Skeletal muscle cell (primary cell): ENCODE measurements at regions not wholly inside any gene's neighbourhood (a gene's known extent, or its start where the extent isn't known, plus 50 kb on each side); places are given as distances from the start of the nearest gene placed in this dataset.

Experiments
- DNase-seq: peaks from one replicate; pipeline ENCODE4 v3.0.0-alpha.2; 2010; ENCODE audit warnings: low read depth
- H3K4me3 ChIP-seq: 2 replicates; pipeline ENCODE4 v1.5.1; 2011; ENCODE audit warnings: low read depth, mild to moderate bottlenecking, control low read depth, low read length, moderate library complexity

DNA sequence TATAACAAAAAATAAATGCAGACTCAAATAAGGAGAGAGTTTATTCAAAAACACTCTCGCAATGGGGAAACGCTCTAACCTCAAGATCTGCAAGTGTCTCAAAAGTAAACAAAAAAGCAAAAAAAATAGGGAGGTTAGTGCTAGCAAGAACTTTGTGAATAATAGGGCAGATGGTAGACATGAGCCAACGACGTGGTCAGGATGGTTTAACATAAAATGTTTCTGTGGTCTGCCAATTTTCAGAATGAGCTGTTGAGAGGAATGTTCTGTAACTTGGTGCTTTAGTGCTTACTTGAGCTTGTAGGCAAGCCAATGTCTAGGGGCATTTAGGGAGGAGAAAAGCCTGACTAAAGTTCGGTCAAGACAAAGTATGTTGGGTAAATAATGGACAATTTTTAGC lies 1813.9 kb upstream of the CDH6 start:
- DNase-seq, result no peak

DNA sequence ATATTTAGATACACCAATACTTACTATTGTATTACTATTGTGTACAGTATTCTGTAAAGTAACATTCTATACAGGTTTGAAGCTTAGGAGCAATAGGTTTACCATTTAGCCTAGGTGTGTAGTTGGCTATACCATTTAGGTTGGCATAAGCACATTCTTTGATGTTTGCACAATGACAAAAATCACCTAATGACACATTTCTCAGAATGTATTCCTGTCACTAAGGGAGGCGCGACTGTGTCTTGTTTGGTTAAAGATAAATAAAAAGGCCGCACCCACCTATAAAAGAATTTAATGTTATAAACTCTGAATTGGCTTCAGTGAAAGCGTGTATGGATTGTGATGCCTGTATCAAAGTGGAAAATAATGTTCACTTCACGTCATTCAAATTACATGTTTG lies 1815.4 kb upstream of the CDH6 start:
- no peak for DNase-seq
- no peak overlapping the region for H3K4me3 ChIP-seq

More for the DNA sequence above, 1813.9 kb upstream of the CDH6 start:
- no peak overlapping the region for H3K4me3 ChIP-seq

DNA sequence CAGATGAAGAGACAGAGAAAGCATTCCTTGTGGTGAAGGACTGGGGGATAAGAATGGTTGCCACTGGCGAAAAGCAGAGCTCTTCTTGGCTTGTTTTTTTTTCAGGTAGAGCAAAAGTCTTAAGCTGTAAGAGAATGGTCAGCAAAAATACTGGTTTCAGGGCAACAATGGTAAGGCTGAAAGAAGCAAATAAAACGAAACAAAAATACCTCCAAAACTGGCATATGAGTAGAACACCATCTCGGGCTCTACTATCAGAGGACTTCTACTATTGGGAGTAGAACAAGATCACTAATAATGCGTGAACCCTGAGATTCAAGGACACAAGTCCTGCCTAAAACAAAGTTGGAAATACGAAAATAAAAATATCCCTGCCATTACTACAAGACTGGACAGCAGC lies 1823.2 kb upstream of the CDH6 start:
- H3K4me3 ChIP-seq, result no peak overlapping the region
- DNase-seq, result no peak

DNA sequence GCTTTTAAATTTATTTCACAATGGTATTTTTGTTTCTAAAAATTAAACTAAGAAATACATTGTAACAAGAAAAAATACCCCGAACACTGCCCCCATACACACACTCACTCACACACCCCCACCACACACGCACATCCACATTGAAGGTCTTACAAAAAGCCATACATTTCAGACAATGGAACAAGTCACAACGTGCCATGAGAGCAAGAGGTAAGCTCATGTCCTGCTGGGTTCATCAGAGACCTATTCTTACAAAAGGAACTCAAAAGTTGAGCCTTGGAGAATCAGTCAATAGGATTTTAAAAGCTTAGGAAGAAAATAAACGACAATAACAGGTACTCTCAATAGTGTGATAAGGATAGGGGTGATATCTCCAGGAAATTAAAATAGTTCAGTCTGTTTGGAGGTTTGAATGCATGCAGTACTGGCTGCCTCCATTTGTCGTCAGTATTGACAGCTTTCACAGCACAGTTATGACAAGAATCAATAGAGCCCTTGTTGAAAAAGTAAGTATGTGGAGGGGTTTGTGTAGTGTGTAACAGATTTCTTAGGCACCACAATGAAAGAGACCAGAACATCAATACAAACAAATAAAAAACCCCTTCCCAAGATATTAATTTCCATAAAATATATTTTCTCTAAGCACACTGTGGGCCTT lies 1826.2 kb upstream of the CDH6 start:
- no peak overlapping the region for H3K4me3 ChIP-seq
- DNase-seq, result no peak

DNA sequence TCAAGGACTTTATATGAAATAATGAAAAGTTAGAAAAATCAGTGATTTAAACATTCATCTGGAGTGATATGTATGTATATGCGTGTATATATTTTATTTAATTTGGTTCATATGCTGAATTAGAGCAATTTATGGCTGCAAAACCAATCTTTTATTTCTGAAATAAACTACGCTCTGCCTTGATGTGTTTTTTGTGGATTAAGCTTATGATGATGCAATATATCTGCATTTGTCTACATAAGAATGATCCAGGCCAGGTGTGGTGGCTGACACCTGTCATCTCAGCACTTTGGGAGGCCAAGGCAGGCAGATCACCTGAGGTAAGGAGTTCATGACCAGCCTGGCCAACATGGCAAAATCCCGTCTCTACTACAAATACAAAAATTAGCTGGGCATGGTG lies 1842.3 kb upstream of the CDH6 start:
- DNase-seq, result no peak
- no peak overlapping the region for H3K4me3 ChIP-seq

DNA sequence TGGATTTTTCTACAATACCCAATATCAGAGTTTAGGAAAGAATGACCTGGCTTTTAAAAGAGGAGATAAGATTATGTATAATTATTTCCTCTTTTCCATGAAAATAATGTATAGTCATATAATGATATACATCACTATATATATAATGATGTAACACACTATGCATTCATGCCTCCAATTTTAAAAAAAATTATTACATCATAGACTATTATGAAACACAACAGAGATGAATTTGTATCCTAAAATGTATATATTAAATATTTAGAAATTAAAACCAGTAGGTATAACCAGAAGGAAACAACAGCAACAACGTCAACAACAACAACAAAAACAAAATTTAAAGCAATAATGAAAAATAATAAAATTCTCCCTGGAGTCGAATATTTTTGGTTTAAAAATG lies 1856.5 kb upstream of the CDH6 start:
- DNase-seq, result no peak
- no peak overlapping the region for H3K4me3 ChIP-seq

DNA sequence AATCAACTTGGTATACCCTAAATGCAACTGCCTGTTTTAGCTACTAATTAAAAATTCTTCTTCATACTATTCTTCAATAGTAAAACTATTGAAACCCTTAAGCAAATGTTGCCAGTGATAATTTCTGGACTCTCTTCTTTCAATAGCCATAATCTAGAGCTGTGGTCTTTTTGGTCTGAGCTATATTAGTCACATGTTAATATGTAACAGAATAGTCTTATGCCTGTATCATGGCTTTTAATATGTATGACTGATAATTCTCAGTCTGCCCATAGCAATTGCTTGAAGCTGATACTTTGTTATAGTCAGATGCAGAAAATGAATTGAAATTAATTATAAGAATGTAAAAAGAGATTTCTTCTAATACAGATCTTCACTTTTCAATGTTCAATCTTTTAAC lies 1871.9 kb upstream of the CDH6 start:
- H3K4me3 ChIP-seq, result no peak overlapping the region
- no peak for DNase-seq

DNA sequence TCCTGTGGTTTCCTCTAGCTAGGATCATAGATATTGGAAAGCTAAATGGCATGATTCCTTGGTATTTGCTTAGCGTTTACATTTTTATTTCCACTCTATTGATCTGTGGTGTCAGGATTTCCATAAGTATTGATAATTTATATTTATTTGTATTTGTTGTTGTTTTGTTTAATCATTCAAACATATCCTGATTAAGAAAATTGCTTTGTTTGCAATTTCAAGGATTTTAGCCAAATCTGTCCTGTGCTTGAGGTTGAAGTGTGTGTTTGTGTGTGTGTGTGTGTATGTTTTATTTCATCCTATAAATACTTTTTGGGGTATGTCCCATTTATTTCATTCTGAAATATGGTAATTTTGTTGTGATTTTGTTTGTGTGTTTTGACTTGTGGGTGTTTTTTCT lies 1884.1 kb upstream of the CDH6 start:
- DNase-seq, result no peak
- H3K4me3 ChIP-seq, result no peak overlapping the region

DNA sequence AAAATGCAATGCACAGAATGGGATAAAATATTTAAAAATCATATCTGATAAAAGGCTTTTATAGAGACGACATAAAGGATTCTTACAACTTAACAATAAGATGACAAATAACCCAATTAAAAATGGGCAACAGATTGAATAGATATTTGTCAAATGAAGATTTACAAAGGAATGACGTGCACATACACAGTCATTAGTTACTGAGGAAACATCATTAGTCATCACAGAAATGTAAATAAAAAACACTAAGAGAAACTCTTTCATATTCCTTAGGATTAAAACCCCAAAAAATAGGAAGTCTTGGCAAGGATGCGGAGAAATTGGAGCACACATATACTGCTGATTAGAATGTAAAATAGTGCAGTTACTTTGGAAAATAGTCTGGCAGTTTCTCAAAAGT lies 1886.0 kb upstream of the CDH6 start:
- no peak overlapping the region for H3K4me3 ChIP-seq
- no peak for DNase-seq

DNA sequence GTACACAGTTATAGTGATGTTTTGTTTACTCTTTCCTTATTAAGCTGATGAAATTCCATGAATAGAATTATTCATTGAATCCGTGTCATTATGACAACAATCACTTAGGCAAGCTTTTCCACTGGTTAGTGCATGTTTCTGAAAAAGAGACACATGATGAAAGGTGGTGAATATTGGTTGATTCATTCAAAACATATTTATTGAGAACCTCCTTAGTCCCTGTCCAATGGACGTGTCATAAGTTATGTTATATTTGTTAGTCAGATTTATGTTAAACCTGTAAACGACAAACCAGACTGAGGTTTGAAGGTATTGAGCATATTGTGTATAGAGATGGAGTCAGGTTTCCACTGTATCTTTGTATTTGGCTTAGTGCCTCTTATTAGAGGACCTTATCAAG lies 1888.9 kb upstream of the CDH6 start:
- no peak for DNase-seq
- H3K4me3 ChIP-seq, result no peak overlapping the region

DNA sequence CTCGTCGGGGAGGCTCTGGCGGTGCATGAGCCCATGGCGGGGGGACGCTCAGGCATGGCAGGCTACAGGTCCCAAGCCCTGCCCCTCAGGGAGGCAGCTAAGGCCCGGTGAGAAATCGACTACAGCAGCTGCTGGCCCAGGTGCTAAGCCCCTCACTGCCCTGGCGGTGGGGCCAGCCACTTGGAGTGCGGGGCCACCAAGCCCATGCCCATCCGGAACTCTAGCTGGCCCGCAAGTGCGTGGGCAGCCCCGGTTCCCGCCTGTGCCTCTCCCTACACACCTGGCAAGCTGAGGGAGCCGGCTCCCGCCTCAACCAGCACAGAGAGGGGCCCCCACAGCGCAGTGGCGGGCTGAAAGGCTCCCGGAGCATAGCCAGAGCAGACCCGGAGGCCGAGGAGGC lies 1896.9 kb upstream of the CDH6 start:
- DNase-seq, result no peak
- H3K4me3 ChIP-seq, result no peak overlapping the region

DNA sequence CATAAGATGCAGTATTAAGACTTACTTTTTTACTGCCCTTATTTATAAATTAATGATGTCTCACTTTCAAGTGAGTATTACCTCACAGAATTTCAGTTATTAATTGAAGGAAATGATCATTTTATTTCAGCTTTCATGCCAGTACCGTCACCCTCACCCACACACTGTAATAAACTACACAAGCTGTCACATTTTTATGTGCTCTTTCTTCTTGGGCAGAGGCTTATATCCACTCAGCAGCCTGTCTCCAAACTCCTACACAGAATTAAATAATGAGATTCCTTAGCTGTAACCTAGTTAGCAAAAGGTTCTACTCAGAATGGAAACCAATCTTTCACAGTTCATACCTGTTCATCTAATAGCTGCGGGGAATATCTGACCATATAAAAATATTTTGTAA lies 1915.8 kb upstream of the CDH6 start:
- no peak for DNase-seq
- H3K4me3 ChIP-seq, result no peak overlapping the region

DNA sequence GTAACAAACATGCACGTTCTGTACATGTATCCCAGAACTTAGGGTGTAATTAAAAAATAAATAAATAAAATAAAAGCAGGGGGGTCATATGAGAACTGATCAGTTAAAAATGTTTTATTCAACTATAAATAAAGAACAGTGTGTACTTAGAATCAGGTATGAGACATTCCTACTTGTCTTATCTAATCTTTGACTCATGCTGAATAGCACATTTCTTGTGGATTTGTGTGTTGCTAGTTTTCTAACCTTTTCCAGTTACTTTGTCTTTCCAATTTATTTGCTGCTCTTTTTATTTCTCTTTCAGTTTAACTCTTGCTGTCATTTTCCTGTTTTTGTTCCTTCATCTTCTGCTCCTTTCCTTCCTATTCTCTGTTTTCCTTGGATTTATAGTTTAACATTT lies 1917.1 kb upstream of the CDH6 start:
- H3K4me3 ChIP-seq, result no peak overlapping the region
- no peak for DNase-seq

DNA sequence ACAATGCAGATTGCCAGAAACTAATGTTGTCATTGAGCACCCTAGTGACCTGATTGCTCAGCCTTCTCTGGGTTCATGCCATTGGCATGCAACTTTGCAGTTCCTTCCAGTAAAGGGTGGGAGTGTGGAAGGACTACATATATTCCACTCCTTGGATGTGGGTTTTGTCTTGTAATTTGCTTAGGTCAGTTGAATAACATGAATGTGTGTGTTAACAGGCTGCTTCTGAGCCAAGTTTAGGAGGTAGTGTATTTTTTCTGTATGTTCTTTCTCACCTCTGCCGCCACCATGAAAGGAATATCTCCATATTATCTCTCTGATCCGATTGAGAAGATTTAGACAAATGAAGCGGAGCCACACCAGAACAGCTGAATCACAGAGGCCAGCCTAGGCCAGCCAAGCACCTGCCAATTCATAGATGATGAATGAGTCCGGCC lies 1929.6 kb upstream of the CDH6 start:
- DNase-seq, result peak; percentile 9

DNA sequence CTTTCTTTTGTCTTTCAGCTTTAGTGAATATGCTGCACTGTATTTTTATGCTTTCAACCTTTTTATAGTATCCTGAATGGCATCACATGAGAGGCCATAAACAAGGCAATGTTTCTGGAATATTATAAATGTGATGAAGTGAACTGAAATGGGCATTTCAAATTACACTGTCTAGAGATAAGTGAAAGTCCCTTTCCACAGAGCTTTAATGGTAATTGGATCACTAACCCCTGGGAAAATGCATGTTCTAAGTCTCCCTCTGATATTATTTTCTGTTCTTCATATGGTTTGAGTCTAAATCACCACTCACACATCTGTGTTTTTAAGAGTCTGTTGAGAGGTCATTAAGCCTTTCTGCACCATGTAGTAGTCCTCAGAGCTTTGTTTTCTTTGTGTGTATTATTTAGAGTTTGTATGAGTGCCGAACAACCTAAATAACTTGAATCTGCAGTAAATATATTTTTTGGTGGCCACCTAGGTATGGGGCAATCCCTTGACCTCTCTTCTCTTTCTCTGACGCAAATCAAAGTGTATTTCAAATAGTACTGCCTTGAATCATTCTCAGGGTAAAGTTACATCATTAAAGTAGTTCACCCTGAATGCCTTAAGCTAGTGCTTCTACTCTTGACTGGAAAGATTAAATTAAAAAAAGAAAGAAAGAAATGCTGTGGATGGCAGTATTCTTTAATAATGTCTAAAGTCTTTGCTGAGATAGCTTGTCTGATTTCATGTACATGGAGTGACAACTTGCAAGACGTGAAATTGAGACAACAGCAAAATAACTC lies 1931.0 kb upstream of the CDH6 start:
- no peak overlapping the region for H3K4me3 ChIP-seq
- DNase-seq, result no peak

More for the DNA sequence above, 1929.6 kb upstream of the CDH6 start:
- no peak overlapping the region for H3K4me3 ChIP-seq

DNA sequence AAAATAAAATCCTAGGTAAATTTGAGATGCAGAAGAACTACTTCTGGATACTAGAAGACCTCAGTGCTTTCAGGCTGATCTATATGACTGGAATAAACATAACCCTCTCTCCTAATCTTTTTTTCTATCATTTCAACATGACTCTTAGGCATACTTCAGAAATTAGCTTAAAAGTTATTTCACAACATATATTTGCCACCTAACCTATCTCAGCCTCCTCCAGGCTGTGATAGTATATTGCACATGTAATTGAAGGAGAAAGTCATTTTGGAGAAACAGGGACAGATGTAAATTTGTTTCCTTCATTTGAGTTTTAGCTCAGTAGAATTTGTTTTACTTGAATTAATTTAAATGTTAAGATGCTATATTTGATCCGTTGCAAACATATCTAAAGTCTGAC lies 1932.3 kb upstream of the CDH6 start:
- no peak overlapping the region for H3K4me3 ChIP-seq
- no peak for DNase-seq

DNA sequence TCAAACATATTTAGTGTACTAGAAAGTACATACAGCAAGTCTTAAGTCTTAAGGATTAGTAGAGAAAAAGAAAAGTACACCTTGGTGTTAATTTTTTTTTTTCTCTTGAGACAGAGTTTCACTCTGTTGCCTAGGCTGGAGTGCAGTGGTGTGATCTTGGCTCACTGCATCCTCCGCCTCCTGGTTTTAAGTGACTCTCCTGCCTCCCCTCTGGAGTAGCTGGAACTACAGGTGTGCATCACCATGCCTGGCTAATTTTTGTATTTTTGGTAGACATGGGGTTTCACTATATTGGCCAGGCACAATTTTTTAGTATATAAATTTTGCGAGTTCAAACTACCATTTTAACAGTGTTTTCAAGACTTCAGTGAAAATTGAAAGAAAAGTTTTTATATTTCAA lies 1941.1 kb upstream of the CDH6 start:
- H3K4me3 ChIP-seq, result no peak overlapping the region
- DNase-seq, result no peak

DNA sequence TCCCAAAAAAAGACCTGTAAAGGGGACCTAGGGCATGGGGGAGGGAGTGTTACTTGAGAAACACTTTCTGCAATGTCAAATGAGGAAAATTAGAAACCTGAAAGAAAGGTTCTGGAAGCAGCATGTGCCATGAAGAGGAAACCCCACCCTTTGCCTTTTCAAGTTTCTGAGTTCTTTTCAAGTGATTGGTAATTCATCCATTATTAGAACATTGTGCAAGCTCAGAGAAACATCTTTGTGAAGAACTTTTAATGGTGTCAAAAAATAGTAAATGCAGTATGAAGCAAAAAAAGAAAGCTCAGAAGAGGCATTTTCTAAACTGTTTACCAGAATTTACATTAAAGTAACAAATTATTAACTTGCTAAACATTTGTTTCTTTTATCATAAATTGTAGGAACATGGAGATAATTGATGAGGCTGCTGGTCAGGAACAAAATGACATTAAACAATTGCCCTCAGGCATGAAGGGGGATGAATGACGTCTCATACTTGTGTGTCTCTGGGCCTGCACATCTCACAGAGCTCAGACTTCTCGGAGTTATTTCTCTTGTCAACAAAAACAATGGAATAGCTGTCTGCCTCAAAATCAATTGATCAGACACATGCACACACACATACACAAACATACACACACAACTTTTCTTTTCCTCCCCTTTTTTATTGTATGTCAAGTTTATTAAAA lies 1946.0 kb upstream of the CDH6 start:
- H3K4me3 ChIP-seq, result no peak overlapping the region
- DNase-seq, result no peak

DNA sequence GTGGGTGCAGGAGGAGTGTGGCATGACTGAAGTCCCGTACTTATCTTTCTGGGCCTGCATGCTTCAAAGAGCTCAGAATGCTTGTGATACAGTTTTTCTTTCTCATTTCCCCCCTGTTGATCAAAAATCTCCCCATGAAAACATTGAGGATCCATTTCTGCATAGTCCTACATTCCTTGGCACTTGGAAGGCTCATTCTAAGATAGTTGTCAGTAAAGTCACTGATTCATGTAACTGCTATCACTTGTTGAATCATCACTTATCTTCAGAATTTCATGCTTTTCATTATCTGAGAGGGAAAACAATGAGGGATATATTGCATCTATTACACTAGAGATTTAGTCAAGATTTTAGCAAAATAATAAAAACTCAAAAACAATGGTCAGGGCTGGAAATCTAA lies 1953.1 kb upstream of the CDH6 start:
- no peak for DNase-seq
- H3K4me3 ChIP-seq, result no peak overlapping the region

DNA sequence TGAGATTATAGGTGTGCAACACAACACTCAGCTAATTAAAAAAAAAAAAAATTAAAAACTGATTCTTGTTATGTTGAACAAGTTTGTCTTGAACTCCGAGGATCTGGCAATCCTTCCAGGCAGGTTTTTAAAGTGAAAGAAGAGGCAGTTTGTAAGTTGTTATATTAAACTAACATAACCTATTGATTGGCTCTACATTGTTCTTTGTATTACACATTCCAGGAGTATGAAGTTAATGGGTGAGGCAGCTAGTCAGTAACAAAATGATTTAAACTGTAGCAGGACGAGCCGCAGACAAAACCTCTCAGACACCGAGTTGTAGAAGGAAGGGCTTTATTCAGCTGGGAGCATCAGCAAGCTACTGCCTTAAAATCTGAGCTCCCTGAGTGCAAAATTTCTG lies 1953.9 kb upstream of the CDH6 start:
- DNase-seq, result no peak
- H3K4me3 ChIP-seq, result no peak overlapping the region

DNA sequence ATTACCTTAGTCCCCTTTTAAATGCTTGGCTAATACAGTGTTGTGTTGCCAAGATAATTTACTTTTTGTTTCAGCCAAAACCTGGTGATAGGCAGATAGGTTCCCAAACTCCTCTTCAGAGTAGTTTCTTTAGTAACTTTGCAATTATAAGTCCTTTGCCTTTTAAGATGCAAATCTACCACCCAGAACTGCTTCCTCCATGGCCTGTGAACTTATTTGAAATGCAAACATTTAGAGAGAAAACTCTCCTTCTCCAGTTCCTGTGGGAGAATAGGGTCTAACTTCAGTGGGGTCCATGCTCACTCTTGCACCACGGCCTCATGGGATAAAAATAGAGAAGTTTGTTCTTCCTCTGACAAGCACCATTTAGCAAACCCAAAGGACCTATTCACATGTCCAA lies 1955.4 kb upstream of the CDH6 start:
- DNase-seq, result no peak

More for the DNA sequence above, 1955.4 kb upstream of the CDH6 start:
- no peak overlapping the region for H3K4me3 ChIP-seq
